Neural progenitor cell (in vitro differentiated cells): ENCODE measurements at regions not wholly inside any gene's neighbourhood (a gene's known extent, or its start where the extent isn't known, plus 50 kb on each side); places are given as distances from the start of the nearest gene placed in this dataset.

ENCODE experiments used
- CTCF ChIP-seq: fragments of 200-600 bp; sonication (generic); IDR thresholded peaks from 2 replicates; pipeline ENCODE4 v1.5.1; 2017; ENCODE audit warnings: antibody characterized with exemption, mild to moderate bottlenecking
- EZH2 ChIP-seq: fragments of 200-600 bp; sonication (generic); IDR thresholded peaks from 2 replicates; pipeline ENCODE4 v1.6.1; 2017; ENCODE audit warnings: antibody characterized with exemption, mild to moderate bottlenecking, moderate library complexity
- EZH2phosphoT487 ChIP-seq: fragments of 200-600 bp; sonication (generic); IDR thresholded peaks from 2 replicates; pipeline ENCODE4 v1.6.1; 2017; ENCODE audit warnings: antibody characterized with exemption

- TF ChIP-seq CTCF (no peak), EZH2phosphoT487 (no peak), EZH2 (no peak)
Measured at GRCh38 chr4:65971686-65972085, 301.4 kb upstream of the EPHA5 start.
